ENCODE measurements at regions not wholly inside any gene's neighbourhood (a gene's known extent, or its start where the extent isn't known, plus 50 kb on each side); places are given as distances from the start of the nearest gene placed in this dataset.

DNA sequence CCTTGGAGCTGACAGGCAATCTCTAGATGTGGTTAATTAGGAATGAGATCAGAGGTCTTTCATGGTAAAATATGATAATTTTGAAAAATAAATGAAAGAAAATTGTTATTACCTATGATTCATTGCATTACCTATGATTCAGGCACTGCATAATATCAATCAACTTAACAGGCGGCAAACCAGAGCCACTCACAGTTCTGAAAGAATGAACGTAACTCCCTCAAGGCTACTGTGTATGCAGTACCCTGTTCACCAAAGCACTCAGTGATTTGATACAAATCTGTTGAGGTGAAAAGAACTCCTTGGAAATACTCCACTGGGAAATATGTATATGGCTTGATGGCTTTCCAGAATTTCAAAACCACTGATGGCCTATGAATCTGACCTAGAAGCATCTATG, 398.9 kb downstream of the ACTL7B start:
- TF ChIP-seq, protein P1, sequence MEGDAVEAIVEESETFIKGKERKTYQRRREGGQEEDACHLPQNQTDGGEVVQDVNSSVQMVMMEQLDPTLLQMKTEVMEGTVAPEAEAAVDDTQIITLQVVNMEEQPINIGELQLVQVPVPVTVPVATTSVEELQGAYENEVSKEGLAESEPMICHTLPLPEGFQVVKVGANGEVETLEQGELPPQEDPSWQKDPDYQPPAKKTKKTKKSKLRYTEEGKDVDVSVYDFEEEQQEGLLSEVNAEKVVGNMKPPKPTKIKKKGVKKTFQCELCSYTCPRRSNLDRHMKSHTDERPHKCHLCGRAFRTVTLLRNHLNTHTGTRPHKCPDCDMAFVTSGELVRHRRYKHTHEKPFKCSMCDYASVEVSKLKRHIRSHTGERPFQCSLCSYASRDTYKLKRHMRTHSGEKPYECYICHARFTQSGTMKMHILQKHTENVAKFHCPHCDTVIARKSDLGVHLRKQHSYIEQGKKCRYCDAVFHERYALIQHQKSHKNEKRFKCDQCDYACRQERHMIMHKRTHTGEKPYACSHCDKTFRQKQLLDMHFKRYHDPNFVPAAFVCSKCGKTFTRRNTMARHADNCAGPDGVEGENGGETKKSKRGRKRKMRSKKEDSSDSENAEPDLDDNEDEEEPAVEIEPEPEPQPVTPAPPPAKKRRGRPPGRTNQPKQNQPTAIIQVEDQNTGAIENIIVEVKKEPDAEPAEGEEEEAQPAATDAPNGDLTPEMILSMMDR (IDR thresholded peaks at IDR 0.05) = no peak
- TF ChIP-seq POLR2A (IDR thresholded peaks at IDR 0.05) = no peak

All from adrenal gland (tissue), 5 donors.